K562 (cell line): ENCODE measurements at regions not wholly inside any gene's neighbourhood (a gene's known extent, or its start where the extent isn't known, plus 50 kb on each side); places are given as distances from the start of the nearest gene placed in this dataset.

Source experiments
- ATAC-seq: fragments of 200-7000 bp; cut with Tn5 transposase; 3 replicates; pipeline ENCODE4 v1.9.1; 2020; ENCODE audit warnings: moderate library complexity
- BruUV-seq: library from RNA; stranded (reverse); fragments of 400-500 nt; replicated peaks from 2 replicates; lab custom pipeline; 2021; lab: Mats Ljungman, UMichigan
- CTCF ChIA-PET: fragments of 300-600 bp; formaldehyde crosslinking; extraction: SDS; loops from one replicate; lab custom pipeline; 2021; ENCODE audit warnings: low intra/inter-chr PET ratio; lab: Yijun Ruan, JAX
- POLR2A ChIA-PET: fragments of 300-600, 350-650 bp; sonication (Branson Sonifier 250); formaldehyde crosslinking; extraction: SDS; loops from one replicate; lab custom pipeline; 2021; ENCODE audit warnings: antibody characterized with exemption, inconsistent platforms; lab: Yijun Ruan, JAX
- DNase-seq, 4 experiments: peaks; one replicate each; pipeline versions ENCODE4 v3.0.0 to v3.0.0-alpha.2; 2011 to 2018; ENCODE audit warnings: low spot score in 3 of 4, mixed read lengths in 3 of 4; ENCODE audit errors: extremely low read depth in 1 of 4
- FAIRE-seq: peaks from 2 replicates; lab custom pipeline; 2011; peaks lifted over from hg19 to GRCh38; lab: Jason Lieb, UNC
- H2AFZ ChIP-seq: 2 replicates; pipeline ENCODE4 v1.6.0; 2011; ENCODE audit warnings: low read depth, low read length, control low read depth, inconsistent platforms
- H3K27ac ChIP-seq: fragments of 200-600 bp; 3 replicates; pipeline ENCODE4 v1.8.0; 2011; ENCODE audit warnings: low read depth, mild to moderate bottlenecking, control low read depth, inconsistent platforms, low read length, moderate library complexity, mixed read lengths; ENCODE audit errors: extremely low read depth
- H3K27me3 ChIP-seq, 2 experiments: fragments of 300-600 bp in 1 of 2; 2 replicates in 1 of 2; 3 replicates in 1 of 2; pipeline versions ENCODE4 v1.6.0 to v1.8.0; 2011; ENCODE audit warnings: inconsistent platforms in 2 of 2, low read length in 2 of 2, mild to moderate bottlenecking in 1 of 2, mixed read lengths in 1 of 2, moderate library complexity in 1 of 2; ENCODE audit not compliant: control insufficient read depth in 2 of 2, insufficient read depth in 2 of 2
- H3K36me3 ChIP-seq: fragments of 300-600 bp; 3 replicates; pipeline ENCODE4 v1.8.0; 2011; ENCODE audit warnings: mild to moderate bottlenecking, low read length, inconsistent platforms; ENCODE audit not compliant: control insufficient read depth, insufficient read depth
- H3K4me1 ChIP-seq, 2 experiments: fragments of 200-600 bp in 1 of 2; replicated peaks in 1 of 2; 2 replicates in 1 of 2; 3 replicates in 1 of 2; pipeline versions ENCODE4 v1.5.1 to v1.8.0; 2011; ENCODE audit warnings: inconsistent platforms in 2 of 2, low read length in 2 of 2, mild to moderate bottlenecking in 1 of 2, mixed read lengths in 1 of 2, moderate library complexity in 1 of 2; ENCODE audit not compliant: control insufficient read depth in 2 of 2, insufficient read depth in 2 of 2
- H3K4me2 ChIP-seq: 2 replicates; pipeline ENCODE4 v1.6.1; 2011; ENCODE audit warnings: low read length, control low read depth, inconsistent platforms, mixed read lengths; ENCODE audit not compliant: insufficient read depth
- H3K4me3 ChIP-seq: fragments of 200-600 bp; sonication (generic), shearing (Covaris generic); 2 replicates; pipeline ENCODE4 v1.5.1; 2016; ENCODE audit warnings: control low read depth, inconsistent platforms
- H3K79me2 ChIP-seq: fragments of 200-600 bp; 3 replicates; pipeline ENCODE4 v1.8.0; 2011; ENCODE audit warnings: low read length, inconsistent platforms; ENCODE audit not compliant: control insufficient read depth, insufficient read depth
- H3K9ac ChIP-seq, 2 experiments: 2 replicates each; pipeline versions ENCODE4 v1.6.0 to v1.6.1; 2011; ENCODE audit warnings: low read depth in 2 of 2, low read length in 2 of 2, control low read depth in 1 of 2, inconsistent platforms in 1 of 2, mild to moderate bottlenecking in 1 of 2, mixed read lengths in 1 of 2; ENCODE audit not compliant: insufficient read depth in 1 of 2
- H3K9me1 ChIP-seq: one replicate; pipeline ENCODE4 v1.6.0; 2011; ENCODE audit warnings: inconsistent platforms, mild to moderate bottlenecking, low read length, moderate library complexity; ENCODE audit not compliant: control insufficient read depth, insufficient read depth
- H3K9me3 ChIP-seq: replicated peaks from 2 replicates; pipeline ENCODE4 v1.5.1; 2011; ENCODE audit warnings: low read depth, low read length, inconsistent platforms; ENCODE audit not compliant: control insufficient read depth, insufficient read depth
- H4K20me1 ChIP-seq: replicated peaks from 2 replicates; pipeline ENCODE4 v1.6.1; 2011; ENCODE audit warnings: low read length, inconsistent platforms, mixed read lengths; ENCODE audit not compliant: control insufficient read depth, insufficient read depth
- EP300 ChIP-seq: IDR thresholded peaks from 2 replicates; pipeline ENCODE4 v1.6.1; 2012; ENCODE audit warnings: low read length, improper control_type of control experiment
- HEY1 ChIP-seq: fragments of 250-450 bp; sonication (Bioruptor Pico); IDR thresholded peaks from 2 replicates; pipeline ENCODE4 v1.5.0; 2020; ENCODE audit warnings: mild to moderate bottlenecking, moderate library complexity, borderline replicate concordance
- HSF4 ChIP-seq: fragments of 250-450 bp; sonication (Bioruptor Pico); IDR thresholded peaks from 2 replicates; pipeline ENCODE4 v2.1.2; 2022; ENCODE audit warnings: mild to moderate bottlenecking, moderate library complexity, borderline replicate concordance
- NCOA4 ChIP-seq: fragments of 450-650 bp; IDR thresholded peaks from 2 replicates; pipeline ENCODE4 v1.6.1; 2018; ENCODE audit warnings: mild to moderate bottlenecking; ENCODE audit not compliant: partially characterized antibody
- NONO ChIP-seq, 2 experiments: fragments of 200-400 bp in 1 of 2; fragments of 450-650 bp in 1 of 2; formaldehyde crosslinking in 1 of 2; IDR thresholded peaks; 2 replicates each; pipeline ENCODE4 v1.6.1; 2017; ENCODE audit warnings: low read depth in 2 of 2, mild to moderate bottlenecking in 2 of 2, moderate library complexity in 2 of 2, low read length in 1 of 2
- RAD21 ChIP-seq, 2 experiments: fragments of 250-450 bp in 1 of 2; fragments of 450-650 bp in 1 of 2; sonication (Bioruptor Pico) in 1 of 2; formaldehyde crosslinking in 1 of 2; IDR thresholded peaks in 1 of 2; conservative IDR thresholded peaks in 1 of 2; 2 replicates each; pipeline versions ENCODE4 v1.4.0 to v1.8.0; 2020 to 2022; ENCODE audit warnings: mild to moderate bottlenecking in 2 of 2, moderate library complexity in 1 of 2
- SAFB ChIP-seq: fragments of 200-400 bp; formaldehyde crosslinking; IDR thresholded peaks from 2 replicates; pipeline ENCODE4 v1.6.1; 2017; ENCODE audit warnings: low read depth, low read length, borderline replicate concordance
- SMARCB1 ChIP-seq: IDR thresholded peaks from 2 replicates; pipeline ENCODE4 v1.6.1; 2011; ENCODE audit warnings: improper control_type of control experiment, low read depth; ENCODE audit not compliant: insufficient read length
- TRIM28 ChIP-seq: fragments of 450-650 bp; IDR thresholded peaks from 2 replicates; pipeline ENCODE4 v1.6.1; 2017
- ZNF586 ChIP-seq: fragments of 450-650 bp; formaldehyde crosslinking; conservative IDR thresholded peaks from 2 replicates; pipeline ENCODE4 v1.4.0; 2020; ENCODE audit warnings: mild to moderate bottlenecking, moderate library complexity
- ZNF785 ChIP-seq: fragments of 250-450 bp; sonication (Bioruptor Pico); IDR thresholded peaks from 2 replicates; pipeline ENCODE4 v1.4.0; 2020; ENCODE audit warnings: mild to moderate bottlenecking
- WGBS: fragments of 100-300 bp; shearing (Covaris generic); methylation state at CpG from one replicate; pipeline ENCODE4 v1.1.6; 2016; ENCODE audit warnings: low coverage, mixed read lengths; ENCODE audit not compliant: insufficient coverage; ENCODE audit errors: missing lambda C conversion rate; 5-methylcytosine and 5-hydroxymethylcytosine counted together
- in situ Hi-C: fragments of 300-500 bp; cut with MboI; formaldehyde crosslinking; loops from 4 replicates; pipeline ENCODE4 v1.15.0; 2018; ENCODE audit warnings: inconsistent platforms, mixed read lengths
- intact Hi-C: fragments of 100-400 bp; cut with micrococcal nuclease; formaldehyde crosslinking; loops from 2 replicates; pipeline ENCODE4 v1.14.2; 2022
- TF ChIP-seq, protein P1 (sequence below): fragments of 250-450 bp; sonication (Bioruptor Pico); IDR thresholded peaks from 2 replicates; pipeline ENCODE4 v1.5.0; 2022; ENCODE audit warnings: mild to moderate bottlenecking
- TF ChIP-seq, protein P2 (sequence below): sonication (generic); formaldehyde crosslinking; IDR thresholded peaks from 2 replicates; pipeline ENCODE4 v1.8.0; 2023; ENCODE audit warnings: missing genetic modification reagents, mild to moderate bottlenecking, borderline replicate concordance
- TF ChIP-seq, protein P3 (sequence below): fragments of 450-650 bp; IDR thresholded peaks from one replicate; pipeline ENCODE4 v1.6.1; 2018; ENCODE audit warnings: mild to moderate bottlenecking, moderate library complexity; ENCODE audit not compliant: partially characterized antibody

DNA sequence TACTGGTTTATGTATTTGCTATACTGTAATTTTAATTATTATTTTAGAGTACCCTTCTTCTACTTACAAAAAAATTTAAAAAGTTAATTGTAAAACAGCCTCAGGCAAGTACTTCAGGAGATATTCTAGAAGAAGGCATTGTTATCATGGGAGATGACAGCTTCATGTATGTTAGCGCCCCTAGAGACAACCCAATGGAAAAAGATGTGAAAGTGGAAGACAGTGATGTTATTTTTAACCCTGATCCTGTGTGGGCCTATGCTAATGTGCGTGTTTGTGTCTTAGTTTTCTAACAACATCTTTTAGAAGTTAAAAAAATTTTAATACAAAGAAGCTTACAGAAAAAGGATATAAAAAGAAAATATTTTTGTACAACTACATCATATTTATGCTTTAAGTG is 205.0 kb downstream of the FAM76B start:
- no peaks in the 10 kb centered on the region for H4K20me1 ChIP-seq
- no peak overlapping the region for H3K27ac ChIP-seq
- H3K79me2 ChIP-seq, result no peaks in the 10 kb centered on the region
- no peak for FAIRE-seq
- H3K27me3 ChIP-seq, result no peaks in the 10 kb centered on the region
- ChIA-PET CTCF (no interaction called here), POLR2A (no interaction called here)
- no peak overlapping the region for H2AFZ ChIP-seq
- no peak overlapping the region for H3K4me3 ChIP-seq
- H3K36me3 ChIP-seq, result no peaks in the 10 kb centered on the region
- WGBS, result 3% methylated on average over 2 of the region's 2 CpGs
- ATAC-seq, result peak; percentile 58; the same call in 1 of the 3 replicates
- no peaks in the 10 kb centered on the region; the same call in 1 of the 2 replicates for H3K9me3 ChIP-seq
- peak in 1 of 4 experiments; percentile 27 for DNase-seq
- H3K4me1 ChIP-seq, result no peaks in the 10 kb centered on the region
- H3K9ac ChIP-seq, result no peak overlapping the region
- intact Hi-C loops (no loop called here), in situ Hi-C loops (no loop called here)
- no TSS peak for BruUV-seq
- no peak overlapping the region for H3K4me2 ChIP-seq
- no peaks in the 10 kb centered on the region for H3K9me1 ChIP-seq
- TF ChIP-seq, protein P1, sequence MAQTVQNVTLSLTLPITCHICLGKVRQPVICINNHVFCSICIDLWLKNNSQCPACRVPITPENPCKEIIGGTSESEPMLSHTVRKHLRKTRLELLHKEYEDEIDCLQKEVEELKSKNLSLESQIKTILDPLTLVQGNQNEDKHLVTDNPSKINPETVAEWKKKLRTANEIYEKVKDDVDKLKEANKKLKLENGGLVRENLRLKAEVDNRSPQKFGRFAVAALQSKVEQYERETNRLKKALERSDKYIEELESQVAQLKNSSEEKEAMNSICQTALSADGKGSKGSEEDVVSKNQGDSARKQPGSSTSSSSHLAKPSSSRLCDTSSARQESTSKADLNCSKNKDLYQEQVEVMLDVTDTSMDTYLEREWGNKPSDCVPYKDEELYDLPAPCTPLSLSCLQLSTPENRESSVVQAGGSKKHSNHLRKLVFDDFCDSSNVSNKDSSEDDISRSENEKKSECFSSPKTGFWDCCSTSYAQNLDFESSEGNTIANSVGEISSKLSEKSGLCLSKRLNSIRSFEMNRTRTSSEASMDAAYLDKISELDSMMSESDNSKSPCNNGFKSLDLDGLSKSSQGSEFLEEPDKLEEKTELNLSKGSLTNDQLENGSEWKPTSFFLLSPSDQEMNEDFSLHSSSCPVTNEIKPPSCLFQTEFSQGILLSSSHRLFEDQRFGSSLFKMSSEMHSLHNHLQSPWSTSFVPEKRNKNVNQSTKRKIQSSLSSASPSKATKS (CRISPR knock-in tag), result no peak
- TF ChIP-seq HSF4 (CRISPR knock-in tag), result no peak
- TF ChIP-seq, protein P2, sequence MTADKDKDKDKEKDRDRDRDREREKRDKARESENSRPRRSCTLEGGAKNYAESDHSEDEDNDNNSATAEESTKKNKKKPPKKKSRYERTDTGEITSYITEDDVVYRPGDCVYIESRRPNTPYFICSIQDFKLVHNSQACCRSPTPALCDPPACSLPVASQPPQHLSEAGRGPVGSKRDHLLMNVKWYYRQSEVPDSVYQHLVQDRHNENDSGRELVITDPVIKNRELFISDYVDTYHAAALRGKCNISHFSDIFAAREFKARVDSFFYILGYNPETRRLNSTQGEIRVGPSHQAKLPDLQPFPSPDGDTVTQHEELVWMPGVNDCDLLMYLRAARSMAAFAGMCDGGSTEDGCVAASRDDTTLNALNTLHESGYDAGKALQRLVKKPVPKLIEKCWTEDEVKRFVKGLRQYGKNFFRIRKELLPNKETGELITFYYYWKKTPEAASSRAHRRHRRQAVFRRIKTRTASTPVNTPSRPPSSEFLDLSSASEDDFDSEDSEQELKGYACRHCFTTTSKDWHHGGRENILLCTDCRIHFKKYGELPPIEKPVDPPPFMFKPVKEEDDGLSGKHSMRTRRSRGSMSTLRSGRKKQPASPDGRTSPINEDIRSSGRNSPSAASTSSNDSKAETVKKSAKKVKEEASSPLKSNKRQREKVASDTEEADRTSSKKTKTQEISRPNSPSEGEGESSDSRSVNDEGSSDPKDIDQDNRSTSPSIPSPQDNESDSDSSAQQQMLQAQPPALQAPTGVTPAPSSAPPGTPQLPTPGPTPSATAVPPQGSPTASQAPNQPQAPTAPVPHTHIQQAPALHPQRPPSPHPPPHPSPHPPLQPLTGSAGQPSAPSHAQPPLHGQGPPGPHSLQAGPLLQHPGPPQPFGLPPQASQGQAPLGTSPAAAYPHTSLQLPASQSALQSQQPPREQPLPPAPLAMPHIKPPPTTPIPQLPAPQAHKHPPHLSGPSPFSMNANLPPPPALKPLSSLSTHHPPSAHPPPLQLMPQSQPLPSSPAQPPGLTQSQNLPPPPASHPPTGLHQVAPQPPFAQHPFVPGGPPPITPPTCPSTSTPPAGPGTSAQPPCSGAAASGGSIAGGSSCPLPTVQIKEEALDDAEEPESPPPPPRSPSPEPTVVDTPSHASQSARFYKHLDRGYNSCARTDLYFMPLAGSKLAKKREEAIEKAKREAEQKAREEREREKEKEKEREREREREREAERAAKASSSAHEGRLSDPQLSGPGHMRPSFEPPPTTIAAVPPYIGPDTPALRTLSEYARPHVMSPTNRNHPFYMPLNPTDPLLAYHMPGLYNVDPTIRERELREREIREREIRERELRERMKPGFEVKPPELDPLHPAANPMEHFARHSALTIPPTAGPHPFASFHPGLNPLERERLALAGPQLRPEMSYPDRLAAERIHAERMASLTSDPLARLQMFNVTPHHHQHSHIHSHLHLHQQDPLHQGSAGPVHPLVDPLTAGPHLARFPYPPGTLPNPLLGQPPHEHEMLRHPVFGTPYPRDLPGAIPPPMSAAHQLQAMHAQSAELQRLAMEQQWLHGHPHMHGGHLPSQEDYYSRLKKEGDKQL, result no peak
- no peak for TF ChIP-seq EP300
- no peak for TF ChIP-seq HEY1
- TF ChIP-seq RAD21 (CRISPR knock-in tag; conservative IDR thresholded peaks at IDR 0.05 in 1 of 2, IDR thresholded peaks at IDR 0.05 in 1 of 2), result peak; percentile 32 to 39
- no peak for TF ChIP-seq NONO (IDR thresholded peaks at IDR 0.05; ENCODE audit: low read depth in 2 of 2, low read length in 1 of 2)
- no peak for TF ChIP-seq SMARCB1
- no peak for TF ChIP-seq ZNF586 (CRISPR knock-in tag)
- TF ChIP-seq ZNF785, result no peak
- TF ChIP-seq, protein P3, sequence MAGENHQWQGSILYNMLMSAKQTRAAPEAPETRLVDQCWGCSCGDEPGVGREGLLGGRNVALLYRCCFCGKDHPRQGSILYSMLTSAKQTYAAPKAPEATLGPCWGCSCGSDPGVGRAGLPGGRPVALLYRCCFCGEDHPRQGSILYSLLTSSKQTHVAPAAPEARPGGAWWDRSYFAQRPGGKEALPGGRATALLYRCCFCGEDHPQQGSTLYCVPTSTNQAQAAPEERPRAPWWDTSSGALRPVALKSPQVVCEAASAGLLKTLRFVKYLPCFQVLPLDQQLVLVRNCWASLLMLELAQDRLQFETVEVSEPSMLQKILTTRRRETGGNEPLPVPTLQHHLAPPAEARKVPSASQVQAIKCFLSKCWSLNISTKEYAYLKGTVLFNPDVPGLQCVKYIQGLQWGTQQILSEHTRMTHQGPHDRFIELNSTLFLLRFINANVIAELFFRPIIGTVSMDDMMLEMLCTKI, result no peak
- TF ChIP-seq TRIM28, result no peak
- TF ChIP-seq NCOA4, result no peak
- no peak for TF ChIP-seq SAFB
